GM21447 (cell line): ENCODE measurements at regions not wholly inside any gene's neighbourhood (a gene's known extent, or its start where the extent isn't known, plus 50 kb on each side); places are given as distances from the start of the nearest gene placed in this dataset.

Experiments
- ATAC-seq: cut with Tn5 transposase; IDR thresholded peaks from one replicate; pipeline ENCODE4 v1.9.1; 2021; ENCODE audit not compliant: unreplicated experiment

DNA sequence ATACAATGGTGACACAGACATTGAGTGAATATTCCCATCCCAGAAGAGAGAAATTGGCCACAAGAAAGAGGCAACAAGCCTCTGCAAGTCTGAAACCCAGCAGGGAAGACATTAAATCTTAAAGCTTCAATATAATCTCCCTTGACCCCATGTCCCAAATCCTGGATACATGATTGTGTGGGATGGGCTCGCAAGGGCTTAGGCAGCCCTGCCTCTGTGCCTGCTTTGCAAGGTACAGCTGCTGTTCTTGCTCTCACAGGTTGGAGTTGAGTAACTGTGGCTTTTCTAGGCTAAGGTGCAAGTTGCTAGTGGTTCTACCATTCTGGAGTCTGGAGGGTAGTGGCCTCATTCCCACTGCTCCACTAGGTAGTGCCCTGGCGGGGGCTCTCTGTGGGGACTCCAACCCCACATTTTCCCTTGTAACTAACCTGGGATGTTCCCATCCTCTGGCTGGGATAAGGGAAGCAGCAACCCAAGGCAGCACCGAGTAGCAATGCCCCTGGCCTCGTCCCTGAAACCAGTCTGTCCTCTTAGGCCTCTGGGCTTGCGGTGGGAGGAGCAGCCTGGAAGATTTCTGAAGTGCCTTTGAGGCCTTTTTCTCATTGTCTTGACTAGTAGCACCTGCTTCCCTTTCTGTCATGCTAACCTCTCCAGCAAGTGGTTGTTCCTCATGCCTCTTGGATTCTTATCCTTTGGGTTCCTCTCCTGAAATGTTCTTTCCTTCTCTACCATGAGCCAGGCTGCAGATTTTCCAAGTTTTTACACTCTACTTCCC is 90.0 kb downstream of the FAM174B start:
- no peak for ATAC-seq

- no peak for ATAC-seq
Observed at GRCh38 chr15:92561754-92562153, 93.8 kb downstream of the FAM174B start.

- ATAC-seq: no peak
Observed at GRCh38 chr15:92553317-92553716, 102.3 kb downstream of the FAM174B start.

- ATAC-seq: no peak
Observed at GRCh38 chr15:92545996-92546395, 109.6 kb downstream of the FAM174B start.

- no peak for ATAC-seq
Observed at GRCh38 chr15:92541291-92542200, 114.0 kb downstream of the FAM174B start.

GRCh38 chr15:92538115-92538514 is 117.5 kb downstream of the FAM174B start:
- no peak for ATAC-seq

DNA sequence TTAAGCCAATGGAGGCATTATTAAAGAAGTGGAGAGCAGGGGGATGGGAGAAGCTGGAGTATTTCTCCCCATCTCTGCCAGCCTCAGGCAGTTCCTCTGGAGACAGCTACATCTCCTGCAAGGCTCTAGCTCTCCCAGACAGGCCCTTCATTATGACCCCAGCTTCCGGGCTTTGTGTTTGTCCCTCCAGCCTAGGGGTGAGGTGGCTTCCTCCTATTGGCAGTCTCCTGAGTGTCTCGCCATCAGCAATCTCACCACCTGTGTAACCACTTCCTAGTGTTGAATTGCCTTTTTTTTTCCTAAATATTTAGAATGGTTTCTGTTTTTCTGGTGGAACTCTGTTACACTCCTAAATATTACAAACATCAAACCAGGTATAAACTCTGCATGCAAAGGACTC is 122.3 kb downstream of the FAM174B start:
- no peak for ATAC-seq

GRCh38 chr15:92531406-92531805 is 124.2 kb downstream of the FAM174B start:
- no peak for ATAC-seq

GRCh38 chr15:92528736-92529135 is 126.8 kb downstream of the FAM174B start:
- ATAC-seq: no peak

GRCh38 chr15:92527197-92527596 is 128.4 kb downstream of the FAM174B start:
- no peak for ATAC-seq

DNA sequence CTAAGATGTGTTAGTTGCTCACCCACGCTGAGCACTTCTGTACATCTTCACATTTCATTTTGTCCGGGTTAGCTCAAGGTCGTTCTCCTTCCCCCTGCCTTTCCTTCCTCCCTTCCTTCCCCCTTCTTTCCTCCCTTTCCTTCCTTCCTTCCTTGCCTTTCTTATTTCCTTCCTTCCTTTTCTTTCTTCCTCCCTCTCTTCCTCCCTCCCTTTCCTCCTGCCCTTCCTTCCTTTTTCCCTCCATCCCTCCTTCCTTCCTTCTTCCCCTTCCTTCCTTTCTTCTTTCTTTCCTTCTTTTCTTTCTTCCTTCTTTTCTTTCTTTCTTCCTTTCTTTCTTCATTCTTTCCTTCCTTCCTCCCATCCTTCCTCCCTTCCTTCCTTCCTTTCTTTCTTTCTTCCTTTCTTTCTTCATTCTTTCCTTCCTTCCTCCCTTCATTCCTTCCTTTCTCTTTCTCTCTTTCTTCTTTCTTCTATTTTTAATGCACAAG is 129.8 kb downstream of the FAM174B start:
- no peak for ATAC-seq

DNA sequence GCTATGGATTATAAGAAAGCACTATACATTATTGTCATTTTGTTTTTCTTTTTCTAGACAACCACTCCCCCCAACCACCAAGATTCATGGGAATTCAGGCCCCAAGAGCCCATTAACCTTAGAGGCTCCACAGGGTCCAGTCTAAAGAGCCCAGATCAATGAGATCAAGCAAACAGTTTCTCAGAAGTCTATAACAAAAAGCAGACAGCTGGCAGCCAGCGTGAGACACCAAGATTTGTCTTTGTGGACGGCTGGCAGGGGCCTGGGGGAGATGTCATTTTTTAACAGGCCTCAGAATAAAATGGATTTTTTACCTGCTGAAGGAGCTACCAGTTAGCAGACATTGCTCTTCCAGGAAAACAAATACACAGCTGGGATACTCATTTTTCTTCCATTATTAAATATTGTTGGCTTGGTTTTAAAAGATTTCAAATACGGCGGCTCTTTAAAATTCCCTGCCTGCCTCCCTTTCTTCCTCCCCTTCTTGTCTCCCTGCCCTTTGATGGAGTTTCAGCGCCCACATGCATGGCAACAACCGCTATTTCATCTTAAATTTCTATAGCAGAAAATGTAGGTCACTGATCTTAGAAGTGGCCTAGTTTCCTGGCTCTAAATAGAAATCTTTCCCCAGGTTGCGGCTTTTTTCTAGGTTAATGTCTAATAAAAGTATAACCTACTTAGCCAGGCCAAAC is 130.6 kb downstream of the FAM174B start:
- no peak for ATAC-seq

DNA sequence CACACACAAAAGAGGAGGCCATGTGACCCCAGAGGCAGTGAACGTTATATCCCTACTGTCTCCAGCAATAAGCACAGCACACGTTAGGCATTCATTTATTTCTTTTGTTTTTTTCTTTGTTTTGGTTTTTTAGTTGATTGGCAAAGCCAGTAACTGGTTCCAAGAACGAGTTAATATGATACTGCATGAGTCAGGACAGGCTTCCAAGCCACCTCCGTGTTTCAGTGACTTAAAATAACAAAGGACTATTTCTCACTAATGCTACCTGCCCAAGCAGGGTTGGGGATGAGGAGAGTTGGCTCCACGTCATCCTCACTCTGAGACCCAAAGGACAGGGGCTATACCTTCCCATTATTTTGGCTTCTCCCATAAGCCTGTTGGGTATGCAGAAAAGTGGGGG is 130.5 kb downstream of the ST8SIA2 start:
- no peak for ATAC-seq

DNA sequence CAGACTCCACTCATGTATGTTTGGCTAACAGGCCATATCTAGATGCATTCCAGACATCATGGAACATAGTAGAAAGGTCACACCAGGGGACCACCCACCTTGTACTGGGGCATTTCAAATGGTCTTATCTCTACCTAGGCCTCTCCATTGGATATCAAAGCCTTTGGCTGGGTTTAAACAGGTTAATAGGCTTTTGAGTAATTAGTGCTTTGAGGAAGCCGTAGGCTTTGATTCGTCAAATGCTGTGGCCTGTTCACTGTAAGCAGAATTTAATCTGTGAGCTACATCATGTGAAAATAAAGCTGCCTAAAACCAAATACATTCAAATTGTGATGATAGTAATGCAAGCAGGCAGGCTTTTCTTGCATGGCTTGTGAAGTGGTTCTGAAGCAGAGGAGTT is 129.5 kb downstream of the ST8SIA2 start:
- ATAC-seq: no peak

DNA sequence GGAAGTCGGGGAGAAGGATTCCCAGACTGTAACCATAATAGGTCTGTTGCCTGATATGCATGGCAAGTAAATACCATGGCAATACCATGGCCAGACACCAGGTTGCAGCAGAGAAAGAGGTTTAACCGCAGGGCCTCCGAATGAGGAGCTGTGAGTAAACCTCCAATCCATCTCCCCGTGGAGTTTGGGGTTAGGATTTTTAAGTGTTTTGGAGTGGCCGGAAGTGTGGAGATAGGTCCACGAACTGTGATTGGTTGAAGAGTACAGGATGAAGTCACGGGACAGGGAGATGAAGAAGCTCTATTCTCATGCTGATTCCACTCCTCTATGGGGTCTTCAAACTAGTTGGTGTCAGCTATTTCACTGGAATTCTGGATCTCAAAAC is 127.9 kb downstream of the ST8SIA2 start:
- ATAC-seq: peak; percentile 82

DNA sequence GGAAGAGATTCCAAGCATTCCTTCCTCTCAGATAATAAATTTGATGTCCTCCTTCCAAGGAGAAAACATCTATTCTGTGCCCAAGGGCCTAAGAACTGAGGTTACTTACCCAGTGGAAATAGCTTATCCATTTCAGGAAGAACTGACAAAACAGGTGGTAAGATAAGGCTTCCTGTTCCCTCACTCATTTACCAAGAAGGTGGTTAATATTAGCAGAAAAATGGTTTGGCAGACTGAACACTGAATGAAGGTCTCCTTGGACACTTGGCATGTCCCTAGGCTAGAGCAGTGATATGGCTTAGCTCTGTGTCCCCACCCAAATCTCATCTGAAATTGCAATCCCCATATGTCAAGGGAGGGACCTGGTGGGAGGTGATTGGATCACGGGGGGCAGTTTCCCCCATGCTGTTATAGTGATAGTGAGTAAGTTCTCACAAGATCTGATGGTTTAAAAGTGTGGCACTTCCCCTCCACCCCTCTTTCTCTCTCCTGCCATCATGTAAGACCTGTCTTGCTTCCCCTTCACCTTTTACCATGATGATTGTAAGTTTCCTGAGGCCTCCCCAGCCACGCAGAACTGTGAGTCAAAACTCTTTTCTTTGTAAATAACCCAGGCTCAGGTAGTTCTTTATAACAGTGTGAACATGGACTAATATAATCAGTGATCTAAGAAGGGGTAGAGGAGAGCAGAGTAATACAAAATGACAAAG is 127.4 kb downstream of the ST8SIA2 start:
- peak; percentile 57 for ATAC-seq

GRCh38 chr15:92519709-92520108 is 126.0 kb downstream of the ST8SIA2 start:
- ATAC-seq: no peak
